ENCODE measurements at regions not wholly inside any gene's neighbourhood (a gene's known extent, or its start where the extent isn't known, plus 50 kb on each side); places are given as distances from the start of the nearest gene placed in this dataset.
"Not testable (repeated sequence)": the region's sequence is repeated elsewhere in the genome, so short reads cannot be mapped to it uniquely, and the experiment has no call there.

DNA sequence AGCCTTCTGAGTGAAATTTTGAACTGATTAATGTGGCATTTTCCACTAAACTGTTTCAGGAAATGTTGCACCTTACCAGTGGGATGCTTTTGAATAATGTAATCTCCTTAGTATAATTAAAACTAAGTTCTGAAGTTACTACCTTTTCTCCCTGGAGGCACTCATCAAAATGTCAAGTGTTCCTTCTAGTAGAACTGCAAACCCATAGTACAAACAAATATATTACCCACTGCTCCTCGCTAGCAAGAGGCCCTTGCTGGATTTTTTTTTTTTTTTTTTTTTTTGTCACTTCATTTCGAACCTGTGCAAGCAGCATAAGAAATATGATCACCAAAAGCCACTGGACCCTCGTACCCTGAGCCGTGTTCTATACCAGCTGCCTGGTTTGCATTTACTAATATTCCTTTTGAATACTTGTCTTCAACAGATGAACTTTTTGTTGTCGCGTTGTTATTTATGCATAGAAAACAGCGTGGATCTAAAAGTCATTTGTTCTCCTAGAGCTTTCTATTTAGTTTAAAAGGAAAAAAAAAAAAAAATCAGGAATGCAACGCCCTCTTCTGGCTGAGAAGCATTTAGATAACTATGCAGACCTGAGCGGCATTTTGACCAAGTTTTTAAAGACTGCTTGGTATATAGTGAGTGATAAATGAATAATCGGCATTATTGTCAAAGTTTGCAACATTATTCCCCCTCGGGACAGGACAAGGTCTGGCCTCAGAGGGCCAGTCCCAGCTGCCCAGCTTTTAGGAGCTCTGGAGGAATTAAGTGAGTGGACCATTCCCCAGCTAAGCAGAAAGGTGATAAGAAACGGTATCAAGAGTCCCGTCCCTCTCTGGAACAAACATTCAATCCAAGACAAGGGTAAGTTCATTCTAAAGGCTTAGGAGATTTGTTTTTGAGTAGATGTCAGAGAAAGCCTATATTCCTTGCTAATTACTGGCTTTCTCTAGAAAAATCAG is 162.5 kb upstream of the KIF2A start:
- DNase-seq (ENCODE audit: low read depth in 1 of 2, low spot score in 1 of 2) = no peak

DNA sequence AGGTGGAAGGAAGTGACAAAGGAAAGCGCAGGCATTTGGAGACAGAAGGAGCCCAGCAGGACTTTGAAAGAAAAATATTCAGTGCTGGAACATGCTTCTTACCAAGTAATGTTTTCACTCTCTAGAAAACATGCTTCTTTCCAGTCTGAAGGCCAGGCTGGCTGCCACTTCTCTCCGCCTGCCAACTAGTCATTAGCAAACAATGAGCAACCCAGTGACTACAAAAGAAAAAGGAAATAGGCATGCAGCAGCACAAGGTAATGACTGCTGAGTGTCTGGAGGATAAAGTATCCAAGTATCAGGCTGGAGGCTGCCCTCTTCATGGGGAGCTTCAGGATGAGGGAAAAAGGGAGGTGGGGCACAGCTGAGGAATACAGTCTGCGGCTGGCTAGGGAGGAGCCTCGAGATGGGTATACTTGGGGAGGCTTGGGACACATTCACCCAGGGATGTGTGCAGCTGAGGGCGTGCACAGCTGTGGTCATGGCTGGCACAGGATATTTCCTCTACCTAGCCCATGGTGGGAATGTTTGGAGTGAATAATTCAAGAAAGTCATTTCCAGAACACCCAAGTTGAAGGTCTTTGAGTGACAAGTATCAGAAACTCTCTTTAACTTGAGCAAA is 161.5 kb upstream of the KIF2A start:
- DNase-seq (ENCODE audit: low read depth in 1 of 2, low spot score in 1 of 2) = no peak

DNA sequence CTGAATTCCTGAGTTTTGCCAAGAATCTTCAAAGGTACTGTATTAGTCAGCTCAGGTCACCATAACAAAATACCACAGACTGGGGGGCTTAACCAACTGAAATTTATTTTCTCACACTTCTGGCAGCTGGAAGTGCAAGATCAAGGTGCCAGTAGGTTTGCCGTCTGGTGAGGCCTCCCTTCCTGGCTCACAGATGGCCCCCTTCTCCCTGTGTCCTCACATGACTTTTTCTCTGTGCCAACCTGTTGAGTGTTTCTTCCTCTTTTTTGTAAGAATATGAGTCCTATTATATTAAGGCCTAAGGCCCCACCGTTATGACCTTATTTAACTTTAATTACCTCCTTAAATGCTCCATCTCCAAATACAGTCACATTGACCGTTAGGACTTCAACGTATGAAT is 156.1 kb upstream of the KIF2A start:
- no peak for DNase-seq (ENCODE audit: low read depth in 1 of 2, low spot score in 1 of 2)

DNA sequence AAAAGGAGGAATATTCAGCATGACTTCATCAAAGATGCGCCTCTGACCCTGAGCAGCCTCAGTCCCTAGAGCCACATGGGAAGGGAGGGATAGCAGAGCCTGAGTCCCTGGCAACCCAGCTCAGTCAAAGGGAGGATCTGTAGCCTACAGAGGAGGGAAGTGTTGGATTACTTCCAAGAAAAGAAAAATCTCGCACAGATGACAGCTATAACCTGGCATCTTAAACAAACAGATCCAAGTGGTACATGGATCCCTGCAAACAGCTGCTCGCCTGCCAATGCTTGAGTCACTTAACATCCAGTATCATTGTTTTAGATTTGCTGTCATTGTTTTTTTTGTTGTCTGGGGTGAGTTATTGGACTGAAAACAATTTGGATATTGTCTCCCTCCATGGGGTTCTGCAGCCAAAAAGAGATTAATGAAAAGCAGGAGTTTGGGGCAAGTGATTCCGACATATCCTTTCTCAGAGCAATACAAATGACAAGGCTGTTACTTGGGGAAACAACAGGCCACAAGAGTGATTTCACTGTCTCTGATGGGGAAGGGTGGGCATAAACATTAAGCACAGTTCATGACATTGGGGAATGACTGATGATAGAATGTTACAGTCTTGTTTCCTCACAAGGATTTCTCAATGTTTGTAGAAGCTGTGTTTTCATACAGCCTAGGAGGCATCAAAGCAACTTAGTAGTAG is 153.5 kb upstream of the KIF2A start:
- DNase-seq (ENCODE audit: low read depth in 1 of 2, low spot score in 1 of 2) = no peak

DNA sequence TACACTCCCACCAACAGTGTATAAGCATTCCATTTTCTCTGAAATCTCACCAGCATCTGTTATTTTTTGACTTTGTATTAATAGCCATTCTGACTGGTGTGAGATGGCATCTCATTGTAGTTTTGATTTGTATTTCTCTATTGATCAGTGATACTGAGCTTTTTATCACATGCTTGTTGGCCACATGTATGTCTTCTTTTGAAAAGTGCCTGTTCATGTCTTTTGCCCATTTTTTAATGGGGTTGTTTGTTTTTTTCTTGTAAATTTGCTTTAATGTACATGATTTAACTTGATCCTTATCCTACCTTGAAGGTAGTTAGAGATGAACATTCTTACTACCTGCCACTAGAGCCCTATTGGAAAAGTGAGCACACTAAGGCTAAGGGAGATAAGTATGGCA is 151.2 kb upstream of the KIF2A start:
- no peak for DNase-seq (ENCODE audit: low read depth in 1 of 2, low spot score in 1 of 2)

DNA sequence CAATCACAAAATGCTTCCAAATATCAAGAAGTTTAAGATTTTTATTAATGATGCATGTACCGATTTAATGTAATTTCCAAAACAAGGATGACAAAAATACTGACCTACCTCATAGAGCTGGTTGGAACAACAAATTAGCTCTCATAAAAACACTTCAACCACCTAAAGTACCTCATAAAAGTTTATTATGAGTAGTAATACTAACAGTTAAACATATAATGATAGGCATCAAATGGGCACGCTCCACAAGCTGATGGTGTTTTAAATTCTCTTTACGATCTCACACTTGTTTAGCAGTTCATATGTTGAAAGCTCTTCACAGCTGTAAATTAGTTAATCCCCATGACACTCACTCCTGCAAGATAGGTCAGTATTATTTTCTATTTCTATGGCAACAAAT is 150.0 kb upstream of the KIF2A start:
- DNase-seq (ENCODE audit: low read depth in 1 of 2, low spot score in 1 of 2) = no peak

DNA sequence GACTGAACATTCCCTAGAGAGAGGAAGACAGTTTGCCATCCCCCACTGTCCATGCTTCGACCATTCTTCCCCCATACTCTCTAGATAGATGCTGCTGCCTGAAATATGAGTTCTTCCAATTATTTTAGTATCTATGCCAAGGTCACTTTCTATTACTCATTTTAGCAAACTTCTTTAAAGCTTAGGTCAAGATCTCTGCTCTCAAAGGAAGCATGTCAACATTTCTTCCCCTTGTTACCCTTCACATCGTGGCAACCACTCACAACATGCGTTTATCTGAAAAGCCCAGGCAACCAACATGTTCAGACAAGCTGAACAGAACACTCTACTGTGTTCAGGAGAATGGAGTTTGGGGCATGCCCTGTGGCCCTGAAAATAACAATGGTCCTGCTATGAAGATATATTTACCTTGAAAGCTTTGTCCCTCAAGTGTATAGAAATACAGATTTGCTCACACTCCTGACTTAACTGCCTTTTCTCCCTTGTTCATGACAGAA is 138.4 kb upstream of the KIF2A start:
- DNase-seq (ENCODE audit: low read depth in 1 of 2, low spot score in 1 of 2) = no peak

DNA sequence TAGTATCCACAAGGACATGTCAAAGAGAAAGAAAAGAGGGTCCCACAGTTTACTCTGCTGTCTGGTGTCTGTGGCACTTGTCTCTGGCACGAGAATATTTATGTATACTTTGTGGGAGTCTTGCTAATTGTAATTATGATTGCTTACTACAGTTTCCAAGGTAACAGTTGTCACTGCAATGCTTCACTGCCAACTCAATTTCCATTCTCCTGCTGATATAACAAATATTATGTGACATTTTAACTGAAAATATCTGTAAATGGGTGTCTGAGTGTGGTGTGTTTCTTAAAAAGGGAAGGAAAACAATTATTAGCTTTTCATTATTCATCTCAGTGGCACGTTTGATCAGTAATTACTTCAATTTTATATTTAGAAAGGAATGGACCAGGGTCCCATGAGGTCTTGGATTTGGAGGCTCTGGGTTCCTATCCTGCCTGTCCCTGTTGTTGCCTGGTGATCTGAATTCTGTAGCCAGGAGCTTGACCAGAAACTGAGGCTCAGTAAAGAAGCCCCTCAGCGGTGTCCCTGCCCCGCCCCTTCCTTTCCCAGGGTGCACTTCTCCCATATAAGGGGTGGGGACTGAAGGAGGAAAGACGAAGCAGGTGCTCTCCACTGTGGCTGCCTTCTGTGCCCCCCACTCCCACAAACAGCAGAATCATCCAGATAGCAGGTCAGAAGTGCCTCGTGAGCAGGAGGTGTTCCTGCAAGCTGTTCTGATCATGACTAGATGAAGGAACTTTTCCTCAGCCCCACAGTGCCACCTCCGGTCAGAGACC is 137.3 kb upstream of the KIF2A start:
- no peak for DNase-seq (ENCODE audit: low read depth in 1 of 2, low spot score in 1 of 2)

DNA sequence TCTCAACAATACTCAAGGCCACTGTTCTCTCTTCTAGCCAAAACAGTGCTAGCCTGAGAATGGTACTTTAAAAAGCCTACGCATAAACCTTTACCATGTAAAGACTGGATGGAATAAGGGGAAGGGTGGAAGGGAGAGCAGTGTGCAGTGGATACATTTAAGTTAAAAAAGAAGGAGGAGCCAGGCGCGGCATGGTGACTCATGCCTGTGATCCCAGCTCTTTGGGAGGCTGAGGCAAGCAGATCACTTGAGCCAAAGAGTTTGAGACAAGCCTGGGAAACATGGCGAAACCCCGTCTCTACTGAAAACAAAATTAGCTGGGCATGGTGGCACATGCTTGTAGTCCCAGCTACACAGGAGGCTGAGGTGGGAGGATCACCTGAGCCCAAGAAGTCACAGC is 127.7 kb upstream of the KIF2A start:
- DNase-seq (ENCODE audit: low read depth in 1 of 2, low spot score in 1 of 2) = no peak

DNA sequence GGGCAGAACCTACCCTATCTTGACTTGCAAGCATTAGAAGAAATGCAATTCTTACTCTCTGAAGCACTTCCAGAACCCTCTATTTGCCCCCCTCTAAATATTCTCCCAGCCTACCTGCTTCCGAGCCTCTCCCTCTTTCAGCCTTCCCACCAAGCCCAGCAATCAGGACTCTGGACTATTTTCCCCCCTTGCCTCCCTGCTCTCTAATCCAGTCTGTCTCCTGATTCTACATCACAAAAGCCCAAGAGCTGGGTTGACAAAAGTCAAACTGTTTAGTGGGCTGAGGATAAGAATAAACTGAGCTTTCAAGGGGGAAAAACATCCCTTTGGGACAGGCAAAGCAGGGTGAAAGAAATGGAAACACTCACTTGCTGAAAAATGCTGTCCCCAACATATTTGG is 123.2 kb upstream of the KIF2A start:
- DNase-seq (ENCODE audit: low read depth in 1 of 2, low spot score in 1 of 2) = no peak

DNA sequence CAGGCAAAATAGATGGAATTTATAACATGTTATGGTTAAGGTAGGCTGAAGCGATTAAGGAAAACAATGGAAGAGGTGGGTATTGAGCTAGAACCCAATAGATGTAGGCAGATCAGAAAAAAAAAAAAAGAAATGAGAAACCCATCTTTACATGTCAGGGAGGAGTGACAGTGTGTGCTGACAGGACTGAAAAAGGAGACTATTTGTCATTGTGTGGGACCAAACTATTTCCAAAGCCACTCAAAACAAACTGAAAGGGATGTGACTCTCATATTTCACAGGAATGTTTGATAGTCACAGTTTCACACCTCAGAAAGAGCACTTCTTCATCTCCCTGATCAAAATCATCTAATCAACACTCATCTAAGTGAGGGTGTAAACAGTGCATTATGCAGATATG is 122.3 kb upstream of the KIF2A start:
- no peak for DNase-seq (ENCODE audit: low read depth in 1 of 2, low spot score in 1 of 2)

DNA sequence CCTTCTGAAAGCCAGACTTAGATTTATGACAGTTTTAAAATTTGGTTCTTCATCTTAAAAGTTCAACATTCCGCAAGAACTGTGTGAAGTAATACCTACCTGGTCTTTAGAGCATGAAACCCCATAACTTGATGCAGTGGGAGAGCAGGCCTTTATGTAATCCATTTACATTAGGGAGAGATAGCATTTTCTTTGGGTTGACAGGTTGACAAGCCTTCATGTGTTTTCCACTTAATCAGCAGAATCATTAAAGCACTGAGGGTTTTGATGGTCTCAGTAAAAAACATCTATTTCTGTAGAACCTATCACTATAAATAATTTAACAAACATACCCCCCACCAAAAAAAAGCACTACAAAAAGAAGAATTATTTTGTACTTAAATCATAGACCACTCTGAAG is 121.6 kb upstream of the KIF2A start:
- no peak for DNase-seq (ENCODE audit: low read depth in 1 of 2, low spot score in 1 of 2)

DNA sequence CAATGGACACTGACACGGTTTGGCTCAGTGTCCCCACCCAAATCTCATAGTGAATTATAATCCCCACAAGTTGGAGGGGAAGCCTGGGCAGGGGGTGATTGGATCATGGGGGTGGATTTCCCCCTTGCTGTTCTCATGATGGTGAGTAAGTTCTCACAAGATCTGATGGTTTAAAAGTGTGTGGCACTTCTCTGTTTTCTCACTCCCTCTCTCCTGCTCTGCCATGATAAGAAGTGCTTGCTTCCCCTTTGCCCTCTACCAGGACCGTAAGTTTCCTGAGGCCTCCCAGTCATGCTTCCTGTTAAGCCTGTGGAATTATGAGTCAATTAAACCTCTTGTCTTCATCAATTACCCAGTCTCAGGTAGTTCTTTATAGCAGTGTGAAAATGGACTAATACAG is 115.8 kb upstream of the KIF2A start:
- DNase-seq (ENCODE audit: low read depth in 1 of 2, low spot score in 1 of 2) = no peak

DNA sequence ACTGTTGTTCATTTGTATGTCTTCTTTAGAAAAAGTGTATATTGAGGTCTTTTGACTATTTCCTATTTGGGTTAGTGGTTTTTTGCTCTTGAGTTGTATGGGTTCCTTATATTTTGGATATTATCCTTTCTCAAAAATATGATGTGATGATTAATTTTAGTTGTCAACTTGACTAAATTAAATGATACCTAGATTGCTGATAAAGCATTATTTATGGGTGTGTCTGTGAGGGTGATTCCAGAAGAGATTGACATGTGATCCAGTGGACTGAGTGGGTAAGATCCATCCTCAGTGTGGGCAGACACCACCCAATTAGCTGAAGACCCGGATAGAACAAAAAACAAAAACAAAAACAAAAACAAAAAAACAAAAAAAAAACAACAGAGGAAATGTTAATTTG is 115.1 kb upstream of the KIF2A start:
- no peak for DNase-seq (ENCODE audit: low read depth in 1 of 2, low spot score in 1 of 2)

DNA sequence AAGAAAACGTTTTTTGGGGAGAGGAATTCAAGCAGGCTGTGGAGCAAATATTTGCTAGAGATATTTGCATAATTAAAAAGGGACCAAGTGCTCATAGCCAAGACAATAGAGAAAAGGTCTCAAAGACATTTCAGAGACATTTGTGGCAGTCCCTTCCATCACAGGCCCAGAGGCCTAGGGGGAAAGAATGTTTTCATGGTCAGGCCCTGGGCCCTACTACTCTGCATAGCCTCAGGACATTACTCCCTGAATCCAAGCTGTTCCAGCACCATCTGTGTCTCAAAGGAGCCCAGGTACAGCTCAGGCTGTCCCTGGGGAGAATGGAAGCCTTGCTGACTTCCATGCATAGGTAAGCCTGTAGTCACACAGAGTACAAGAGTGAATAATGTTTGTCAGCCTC is 113.0 kb upstream of the KIF2A start:
- DNase-seq (ENCODE audit: low read depth in 1 of 2, low spot score in 1 of 2) = no peak

DNA sequence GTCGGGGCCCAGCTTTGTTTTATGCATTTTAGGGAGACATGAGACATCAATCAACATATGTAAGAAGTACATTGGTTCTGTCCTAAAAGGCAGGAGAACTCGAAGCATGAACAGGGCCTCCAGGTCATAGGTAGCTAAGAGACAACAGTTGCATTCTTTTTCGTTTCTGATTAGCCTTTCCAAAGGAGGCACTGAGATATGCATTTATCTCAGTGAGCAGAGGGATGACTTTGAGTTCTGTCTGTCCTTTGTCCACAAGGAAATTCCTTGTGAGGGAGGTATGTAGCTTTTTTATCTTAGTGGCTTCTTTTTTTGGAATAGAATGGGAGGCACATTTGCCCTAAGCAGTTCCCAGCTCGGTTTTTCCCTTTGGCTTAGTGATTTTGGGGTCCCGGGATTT is 109.5 kb upstream of the KIF2A start:
- not testable (repeated sequence) for DNase-seq (ENCODE audit: low read depth in 1 of 2, low spot score in 1 of 2)

DNA sequence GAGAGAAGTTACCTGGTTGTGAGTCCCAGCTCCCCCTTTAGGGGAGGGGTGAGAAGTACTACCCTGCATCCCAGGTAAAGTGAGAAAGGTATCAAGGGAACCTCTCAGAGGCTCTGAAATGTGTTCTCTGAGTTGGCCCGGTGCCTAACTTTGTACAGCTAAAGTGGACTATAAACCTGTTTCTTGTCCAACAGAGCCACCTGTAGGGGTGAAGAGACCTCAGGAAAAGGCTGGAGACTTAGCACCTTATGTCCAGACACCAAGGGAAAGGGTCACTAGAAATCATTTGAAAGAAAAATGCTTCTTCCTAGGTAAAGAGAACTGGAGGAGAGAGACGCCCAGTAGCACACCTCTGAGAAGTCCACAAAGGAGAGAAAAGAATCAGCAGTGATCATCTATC is 108.3 kb upstream of the KIF2A start:
- DNase-seq (ENCODE audit: low read depth in 1 of 2, low spot score in 1 of 2) = no peak

DNA sequence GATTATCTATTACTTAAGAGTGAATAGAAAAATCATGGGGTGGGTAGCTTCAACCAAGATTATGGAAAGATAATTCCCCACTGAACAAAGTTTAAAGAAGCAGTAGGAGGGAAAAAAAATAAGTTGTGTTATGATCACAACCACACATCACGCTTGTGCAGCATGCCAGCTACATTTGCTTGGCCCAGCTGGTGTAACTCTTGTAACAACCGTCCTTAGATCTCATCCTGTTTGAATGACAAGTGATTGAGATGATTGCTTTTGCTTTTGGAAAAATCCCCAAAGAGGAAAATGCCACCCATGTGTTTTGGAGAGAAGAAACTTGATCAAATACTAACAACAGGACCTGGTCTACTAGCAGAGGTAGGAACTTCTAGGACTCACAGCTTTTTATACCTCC is 107.6 kb upstream of the KIF2A start:
- DNase-seq (ENCODE audit: low read depth in 1 of 2, low spot score in 1 of 2) = no peak

DNA sequence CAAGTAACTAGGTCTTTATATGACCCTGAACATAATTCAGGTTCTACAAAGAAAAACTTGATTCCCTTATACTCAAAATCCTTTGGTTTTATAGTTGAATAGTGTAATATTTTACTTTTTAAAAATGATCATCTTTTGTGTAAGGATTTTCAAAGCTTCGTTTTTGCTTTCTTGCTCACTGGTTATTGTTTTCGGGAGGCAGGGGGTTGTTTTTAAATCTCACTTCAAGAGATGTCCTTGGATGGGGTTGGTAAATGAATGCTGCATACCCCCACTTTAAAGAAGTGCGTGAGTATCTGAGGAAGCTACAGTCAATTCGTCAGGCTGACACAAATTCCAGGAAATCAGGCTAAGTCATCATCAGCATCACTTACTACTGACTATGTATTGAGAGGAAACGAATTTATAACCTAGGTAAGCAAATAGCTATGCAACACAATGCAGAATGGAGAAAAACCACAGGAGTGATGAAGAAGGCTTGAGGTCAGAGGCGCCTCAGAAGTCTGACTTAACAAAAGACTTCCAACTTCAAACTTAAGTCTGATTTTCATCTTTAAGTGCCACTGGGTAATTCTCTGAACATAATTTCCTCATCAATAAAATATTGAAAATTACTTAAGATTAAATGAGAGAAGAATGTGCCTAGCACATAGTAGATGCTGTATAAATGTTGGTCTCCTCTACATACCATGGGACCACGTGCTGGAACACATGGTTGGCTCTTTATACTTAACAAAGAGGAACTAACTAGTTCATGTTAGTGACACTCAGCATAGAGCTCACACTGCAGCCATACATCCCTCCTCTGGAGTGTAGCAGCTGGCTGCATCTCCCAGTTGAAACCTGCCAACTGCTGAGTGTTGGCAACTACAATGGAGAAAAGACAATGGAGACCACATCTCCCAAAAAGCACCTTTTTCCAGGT is 106.0 kb upstream of the KIF2A start:
- DNase-seq (ENCODE audit: low read depth in 1 of 2, low spot score in 1 of 2) = no peak

DNA sequence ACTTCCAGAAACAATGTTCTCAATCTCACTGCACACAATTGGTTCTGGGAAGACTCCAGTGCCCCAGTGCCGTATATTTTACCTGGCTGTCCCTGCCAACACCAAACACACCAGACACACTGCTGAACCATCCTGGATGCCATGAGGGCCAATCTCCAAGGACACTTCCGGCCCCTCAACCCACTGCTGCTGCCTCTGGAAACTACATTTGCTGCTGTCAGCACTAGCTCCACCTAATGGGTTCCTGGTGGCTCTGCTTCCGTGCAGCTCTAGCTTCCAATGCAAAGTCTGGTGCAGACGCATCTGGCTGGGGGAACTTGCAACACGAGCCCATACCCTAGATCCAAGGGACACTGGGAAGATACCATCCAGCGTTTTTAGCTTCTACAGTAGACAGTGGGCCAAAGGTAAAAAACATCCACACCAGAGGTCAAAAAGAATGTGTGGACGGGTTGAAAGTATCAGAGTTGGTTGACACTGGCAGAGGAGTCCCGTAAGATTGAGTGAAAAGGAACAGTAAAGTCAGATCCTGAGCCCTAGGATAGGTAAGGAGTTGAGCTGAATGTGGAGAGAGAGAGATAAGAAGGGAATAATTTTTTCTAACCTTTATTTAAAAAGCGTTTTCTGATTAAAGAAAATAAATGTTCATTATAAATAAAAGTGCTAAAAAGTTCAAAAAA is 99.7 kb upstream of the KIF2A start:
- DNase-seq (ENCODE audit: low read depth in 1 of 2, low spot score in 1 of 2) = no peak
